SK-N-MC (cell line): ENCODE measurements at regions not wholly inside any gene's neighbourhood (a gene's known extent, or its start where the extent isn't known, plus 50 kb on each side); places are given as distances from the start of the nearest gene placed in this dataset.

ENCODE experiments used
- EZH2 ChIP-seq: fragments of 200-600 bp; sonication (generic); IDR thresholded peaks from one replicate; pipeline ENCODE4 v1.6.1; 2017; ENCODE audit warnings: antibody characterized with exemption
- FOXP2 ChIP-seq: optimal IDR thresholded peaks from 2 replicates; pipeline ENCODE3; 2011; ENCODE audit warnings: mild to moderate bottlenecking, moderate library complexity; ENCODE audit not compliant: insufficient read depth; ENCODE audit errors: extremely low read length, control extremely low read depth
- POLR2AphosphoS5 ChIP-seq: IDR thresholded peaks from 2 replicates; pipeline ENCODE4 v1.6.1; 2012; ENCODE audit warnings: mild to moderate bottlenecking, low read depth, low read length, borderline replicate concordance

DNA sequence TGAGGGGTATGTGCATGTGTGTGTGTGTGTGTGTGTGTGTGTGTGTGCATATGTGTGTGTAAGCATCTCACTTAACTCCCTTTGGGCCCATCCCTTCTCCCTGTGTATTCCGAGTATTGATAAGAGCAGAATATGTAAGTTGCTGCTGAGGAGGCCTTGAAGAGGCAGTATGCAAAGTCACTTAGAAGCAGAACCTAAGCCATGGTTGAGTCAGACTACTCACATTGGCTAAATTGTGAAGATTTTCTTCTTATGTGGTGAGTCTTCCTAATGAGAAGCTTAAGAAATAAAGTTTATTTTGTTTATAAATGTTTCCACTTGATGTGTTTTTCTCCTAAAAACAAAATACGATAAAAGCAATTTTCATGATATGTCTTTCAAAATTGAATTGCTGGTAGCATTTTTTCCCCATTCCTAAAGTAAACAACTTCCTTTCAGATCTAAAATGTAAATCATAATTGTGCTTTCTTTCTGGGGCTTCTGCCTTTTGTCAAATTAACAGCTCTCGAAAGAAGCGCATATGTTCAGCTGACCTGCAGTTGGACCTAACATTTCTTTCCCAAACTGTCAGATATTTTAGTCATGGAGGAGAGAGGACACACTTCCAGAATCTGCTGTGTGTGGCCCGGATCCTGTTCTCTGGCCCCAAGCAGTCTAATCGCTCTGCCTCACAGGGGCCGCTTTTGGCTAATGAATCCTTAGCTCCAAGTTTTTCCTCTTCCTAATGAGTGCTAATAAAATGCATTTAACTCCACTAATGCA is 284.0 kb downstream of the DUSP10 start:
- TF ChIP-seq EZH2 (no peak), POLR2AphosphoS5 (no peak), FOXP2 (no peak)
